Osteoblast (primary cell): ENCODE measurements at regions not wholly inside any gene's neighbourhood (a gene's known extent, or its start where the extent isn't known, plus 50 kb on each side); places are given as distances from the start of the nearest gene placed in this dataset.
A peak's percentile ranks its signal among the peaks of the same experiment; 100 is the strongest.

ENCODE experiments used
- DNase-seq: peaks from one replicate; pipeline ENCODE4 v3.0.0; 2011; ENCODE audit warnings: low spot score, mixed read lengths; ENCODE audit not compliant: insufficient read length; ENCODE audit errors: missing footprints
- H2AFZ ChIP-seq: 2 replicates; pipeline ENCODE4 v1.6.0; 2011; ENCODE audit warnings: mild to moderate bottlenecking, low read length
- H3K27ac ChIP-seq: 2 replicates; pipeline ENCODE4 v1.5.1; 2011; ENCODE audit warnings: mild to moderate bottlenecking, low read depth, low read length, moderate library complexity
- H3K27me3 ChIP-seq: 2 replicates; pipeline ENCODE4 v1.6.0; 2012; ENCODE audit warnings: mild to moderate bottlenecking, control low read depth, inconsistent platforms, low read length, moderate library complexity; ENCODE audit not compliant: insufficient read depth
- H3K36me3 ChIP-seq: 2 replicates; pipeline ENCODE4 v1.5.1; 2011; ENCODE audit warnings: mild to moderate bottlenecking, low read length, control low read depth, moderate library complexity; ENCODE audit not compliant: insufficient read depth
- H3K4me1 ChIP-seq: 2 replicates; pipeline ENCODE4 v1.5.1; 2011; ENCODE audit warnings: mild to moderate bottlenecking, low read length, control low read depth, moderate library complexity; ENCODE audit not compliant: insufficient read depth
- H3K4me2 ChIP-seq: 2 replicates; pipeline ENCODE4 v1.6.0; 2011; ENCODE audit warnings: mild to moderate bottlenecking, low read length; ENCODE audit not compliant: insufficient read depth
- H3K4me3 ChIP-seq: fragments of 200-600 bp; sonication (generic); 3 replicates; pipeline ENCODE4 v1.5.1; 2012; ENCODE audit warnings: mild to moderate bottlenecking, low read length, inconsistent platforms; ENCODE audit not compliant: insufficient read depth
- H3K79me2 ChIP-seq: 2 replicates; pipeline ENCODE4 v1.6.0; 2012; ENCODE audit warnings: mild to moderate bottlenecking, low read length, control low read depth, inconsistent platforms; ENCODE audit not compliant: insufficient read depth
- H3K9me3 ChIP-seq: 2 replicates; pipeline ENCODE4 v1.5.1; 2011; ENCODE audit warnings: low read depth, low read length, control low read depth
- H4K20me1 ChIP-seq: 2 replicates; pipeline ENCODE4 v1.6.0; 2012; ENCODE audit warnings: mild to moderate bottlenecking, low read length, control low read depth; ENCODE audit not compliant: insufficient read depth
- CTCF ChIP-seq: IDR thresholded peaks from 2 replicates; pipeline ENCODE4 v1.5.1; 2011; ENCODE audit warnings: mild to moderate bottlenecking, low read depth, low read length, moderate library complexity; ENCODE audit errors: extremely low read depth

GRCh38 chr11:76291576-76292526 lies 85.5 kb upstream of the WNT11 start:
- peak; percentile 22 for DNase-seq
- Histone ChIP-seq H3K79me2 (no peaks in the 10 kb centered on the region), H3K4me1 (no peaks in the 10 kb centered on the region), H3K36me3 (no peaks in the 10 kb centered on the region), H4K20me1 (no peaks in the 10 kb centered on the region), H3K4me2 (no peak overlapping the region), H3K9me3 (no peaks in the 10 kb centered on the region), H3K27me3 (peaks cover 2% of the 10 kb centered on the region), H3K4me3 (no peak overlapping the region), H2AFZ (no peak overlapping the region), H3K27ac (no peak overlapping the region)
- no peak for TF ChIP-seq CTCF

GRCh38 chr11:76288166-76288980 lies 82.1 kb upstream of the WNT11 start:
- Histone ChIP-seq H3K27me3 (peaks cover 7% of the 10 kb centered on the region), H3K9me3 (no peaks in the 10 kb centered on the region), H3K4me2 (no peak overlapping the region), H3K79me2 (no peaks in the 10 kb centered on the region), H3K4me3 (no peak overlapping the region), H3K36me3 (no peaks in the 10 kb centered on the region), H3K4me1 (no peaks in the 10 kb centered on the region), H2AFZ (peak overlapping the region; percentile 6), H4K20me1 (no peaks in the 10 kb centered on the region), H3K27ac (no peak overlapping the region)
- no peak for TF ChIP-seq CTCF
- DNase-seq = peak; percentile 49

- H3K79me2 ChIP-seq = no peaks in the 10 kb centered on the region
- no peak overlapping the region for H3K27ac ChIP-seq
- no peaks in the 10 kb centered on the region for H3K4me1 ChIP-seq
- H2AFZ ChIP-seq = no peak overlapping the region
- H3K4me3 ChIP-seq = no peak overlapping the region
- H3K4me2 ChIP-seq = no peak overlapping the region
- no peaks in the 10 kb centered on the region for H4K20me1 ChIP-seq
- no peaks in the 10 kb centered on the region for H3K36me3 ChIP-seq
- no peak for TF ChIP-seq CTCF
- peak; percentile 3 for DNase-seq
- peaks cover 5% of the 10 kb centered on the region for H3K27me3 ChIP-seq
- no peaks in the 10 kb centered on the region for H3K9me3 ChIP-seq
Measured at GRCh38 chr11:76287227-76287626, 80.9 kb upstream of the WNT11 start.
